ENCODE measurements at regions not wholly inside any gene's neighbourhood (a gene's known extent, or its start where the extent isn't known, plus 50 kb on each side); places are given as distances from the start of the nearest gene placed in this dataset.
"Not testable (repeated sequence)": the region's sequence is repeated elsewhere in the genome, so short reads cannot be mapped to it uniquely, and the experiment has no call there.

GRCh38 chrX:77070202-77070918, 376.8 kb upstream of the FGF16 start:
- TF ChIP-seq GABPA (IDR thresholded peaks at IDR 0.05; ENCODE audit: low read depth) (no peak), CTCF (IDR thresholded peaks at IDR 0.05; ENCODE audit: insufficient read depth, low read length) (no peak), REST (IDR thresholded peaks at IDR 0.05; ENCODE audit: insufficient replicate concordance, low read depth) (no peak), POLR2AphosphoS5 (IDR thresholded peaks at IDR 0.05; ENCODE audit: low read depth) (no peak), SPI1 (IDR thresholded peaks at IDR 0.05; ENCODE audit: borderline replicate concordance, low read depth) (no peak)
- no peak overlapping the region for H3K27ac ChIP-seq (replicated peaks)
- no peaks in the 10 kb centered on the region for H3K27me3 ChIP-seq (ENCODE audit: insufficient read depth, poor library complexity, severe bottlenecking)
- DNase-seq (ENCODE audit: low read depth in 1 of 2, low spot score in 1 of 2): peak in 1 of 2 experiments; percentile 11
- no peak overlapping the region for H3K4me3 ChIP-seq (replicated peaks; ENCODE audit: insufficient read depth, low read length)

GRCh38 chrX:77076896-77077295, 370.3 kb upstream of the FGF16 start:
- no peak for DNase-seq (ENCODE audit: low read depth in 1 of 2, low spot score in 1 of 2)
- Histone ChIP-seq H3K4me3 (replicated peaks; ENCODE audit: insufficient read depth, low read length) (no peak overlapping the region), H3K27ac (replicated peaks) (no peak overlapping the region), H3K27me3 (ENCODE audit: insufficient read depth, poor library complexity, severe bottlenecking) (no peaks in the 10 kb centered on the region)
- TF ChIP-seq GABPA (IDR thresholded peaks at IDR 0.05; ENCODE audit: low read depth): no peak
- TF ChIP-seq POLR2AphosphoS5 (IDR thresholded peaks at IDR 0.05; ENCODE audit: low read depth): no peak
- no peak for TF ChIP-seq REST (IDR thresholded peaks at IDR 0.05; ENCODE audit: insufficient replicate concordance, low read depth)
- no peak for TF ChIP-seq CTCF (IDR thresholded peaks at IDR 0.05; ENCODE audit: insufficient read depth, low read length)
- no peak for TF ChIP-seq SPI1 (IDR thresholded peaks at IDR 0.05; ENCODE audit: borderline replicate concordance, low read depth)

GRCh38 chrX:77081237-77081636, 366.0 kb upstream of the FGF16 start:
- H3K27me3 ChIP-seq (ENCODE audit: insufficient read depth, poor library complexity, severe bottlenecking); H3K27ac ChIP-seq (replicated peaks); H3K4me3 ChIP-seq (replicated peaks; ENCODE audit: insufficient read depth, low read length); DNase-seq (ENCODE audit: low read depth in 1 of 2, low spot score in 1 of 2): not testable (repeated sequence)

GRCh38 chrX:77085372-77085771, 361.8 kb upstream of the FGF16 start:
- H3K27ac ChIP-seq (replicated peaks): no peak overlapping the region
- no peaks in the 10 kb centered on the region for H3K27me3 ChIP-seq (ENCODE audit: insufficient read depth, poor library complexity, severe bottlenecking)
- H3K4me3 ChIP-seq (replicated peaks; ENCODE audit: insufficient read depth, low read length): no peak overlapping the region
- no peak for TF ChIP-seq SPI1 (IDR thresholded peaks at IDR 0.05; ENCODE audit: borderline replicate concordance, low read depth)
- TF ChIP-seq CTCF (IDR thresholded peaks at IDR 0.05; ENCODE audit: insufficient read depth, low read length): no peak
- no peak for DNase-seq (ENCODE audit: low read depth in 1 of 2, low spot score in 1 of 2)
